ENCODE measurements at regions not wholly inside any gene's neighbourhood (a gene's known extent, or its start where the extent isn't known, plus 50 kb on each side); places are given as distances from the start of the nearest gene placed in this dataset.
"Not testable (repeated sequence)": the region's sequence is repeated elsewhere in the genome, so short reads cannot be mapped to it uniquely, and the experiment has no call there.

DNA sequence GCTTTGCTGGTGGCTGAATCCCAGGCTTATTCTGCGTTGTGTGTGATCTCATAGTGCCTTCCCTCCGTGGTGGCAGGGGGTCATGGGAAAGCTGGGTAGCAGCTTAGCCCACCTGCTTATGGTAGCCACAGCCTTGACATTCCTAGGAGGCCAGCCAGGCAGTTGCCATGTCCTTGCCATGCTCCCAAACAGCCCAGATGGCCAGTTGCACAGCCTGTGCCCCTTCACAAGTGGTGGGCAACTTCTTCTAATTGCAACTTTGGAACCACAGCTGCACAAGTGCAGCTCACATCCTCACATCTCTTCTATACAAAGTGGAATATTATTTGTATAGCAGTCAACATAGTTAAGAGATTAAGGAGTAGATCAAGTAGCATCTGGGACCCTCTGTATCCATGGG lies 136.6 kb upstream of the PELI1 start:
- DNase-seq (ENCODE audit: low read depth in 2 of 3, low spot score in 1 of 3): not testable (repeated sequence)

DNA sequence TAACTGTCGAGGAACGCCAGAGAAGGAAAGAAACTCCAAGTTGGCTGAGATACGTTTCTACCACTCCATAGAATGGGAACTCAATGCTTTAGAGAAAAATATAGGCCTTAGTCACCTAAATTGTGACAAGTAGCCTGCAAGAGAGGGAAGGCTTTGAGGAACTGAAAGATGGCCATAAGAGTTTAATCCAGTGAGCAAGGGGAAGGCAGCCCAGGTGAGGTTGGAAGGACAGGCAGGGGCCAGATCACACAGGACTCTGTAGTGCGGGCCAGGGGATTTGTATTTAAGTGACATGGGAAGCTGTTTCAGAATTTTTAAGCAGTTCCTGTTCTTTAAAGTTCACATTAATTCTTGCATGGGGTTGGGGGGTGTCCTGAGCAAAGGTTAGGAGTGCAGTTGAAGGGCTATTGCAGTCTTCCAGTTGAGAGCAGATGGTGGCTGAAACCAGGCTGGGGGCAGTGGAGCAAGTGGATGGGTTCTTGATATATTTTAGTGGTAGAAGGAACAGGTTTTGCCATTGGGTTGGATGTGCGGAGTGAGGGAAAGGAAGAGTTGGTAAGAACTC lies 138.9 kb upstream of the PELI1 start:
- no peak for DNase-seq (ENCODE audit: low read depth in 2 of 3, low spot score in 1 of 3)

DNA sequence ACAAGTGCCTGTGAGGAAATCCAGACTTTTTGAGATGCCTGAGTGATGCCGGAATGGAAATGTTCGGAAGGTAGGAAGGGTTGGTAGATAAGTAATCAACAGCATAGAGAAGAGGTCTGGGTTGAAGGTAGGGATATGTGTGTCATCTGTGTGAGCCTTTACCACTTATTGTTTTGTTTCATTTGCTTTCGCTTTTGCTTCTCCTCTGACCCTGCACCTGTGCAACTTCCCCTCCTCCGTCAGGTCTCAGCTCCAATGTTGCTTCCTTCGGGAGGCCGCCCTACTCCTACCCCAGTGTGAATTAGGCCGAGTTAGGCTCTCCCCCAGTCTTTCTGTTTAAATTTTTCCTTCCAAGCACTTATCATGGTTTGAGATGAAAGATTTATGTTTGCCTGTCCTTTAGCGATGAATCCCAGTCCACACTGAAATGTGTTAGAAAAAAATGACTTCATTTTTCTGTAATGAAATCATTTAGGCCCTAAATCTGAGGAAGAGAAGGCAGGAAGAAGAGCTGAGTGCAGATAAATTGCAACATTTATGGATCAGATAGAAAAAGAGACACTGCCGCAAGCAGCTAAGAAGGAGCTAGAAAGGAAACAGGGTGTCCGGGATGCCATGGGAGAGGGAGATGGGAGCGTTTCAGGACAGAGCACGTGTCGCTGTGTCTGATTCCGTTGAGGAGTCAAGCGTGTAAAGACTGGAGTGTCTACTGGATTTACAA lies 139.6 kb upstream of the PELI1 start:
- DNase-seq (ENCODE audit: low read depth in 2 of 3, low spot score in 1 of 3): no peak

- no peak for DNase-seq (ENCODE audit: low read depth in 2 of 3, low spot score in 1 of 3)
These were observed 140.5 kb upstream of the PELI1 start for GRCh38 chr2:64284751-64285150.

DNA sequence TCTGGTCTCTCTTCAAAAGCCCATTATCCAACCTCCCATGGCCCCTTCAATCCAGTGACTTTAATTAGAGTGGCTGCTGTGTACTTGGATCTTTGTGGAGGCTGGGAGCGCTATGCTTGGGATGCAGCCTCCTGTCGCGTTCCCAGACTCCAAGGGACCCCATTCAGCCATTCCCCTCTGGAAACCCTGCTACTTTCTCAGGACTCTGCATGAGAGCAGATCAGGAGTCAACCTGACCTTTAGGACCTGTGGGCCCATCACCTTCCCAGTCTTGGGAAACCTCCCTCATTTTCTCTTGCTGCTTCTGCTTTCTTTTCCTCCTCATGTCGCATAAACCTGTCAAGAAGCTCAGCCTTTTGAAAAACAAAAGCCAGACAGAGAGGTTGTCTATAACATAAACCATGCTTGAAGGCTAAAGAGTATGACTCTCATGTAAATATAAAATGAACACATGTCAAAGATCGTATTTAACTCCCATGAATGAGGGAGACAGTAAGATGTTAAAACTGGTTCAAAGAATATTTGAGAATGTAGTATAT lies 143.1 kb upstream of the PELI1 start:
- DNase-seq (ENCODE audit: low read depth in 2 of 3, low spot score in 1 of 3): no peak

DNA sequence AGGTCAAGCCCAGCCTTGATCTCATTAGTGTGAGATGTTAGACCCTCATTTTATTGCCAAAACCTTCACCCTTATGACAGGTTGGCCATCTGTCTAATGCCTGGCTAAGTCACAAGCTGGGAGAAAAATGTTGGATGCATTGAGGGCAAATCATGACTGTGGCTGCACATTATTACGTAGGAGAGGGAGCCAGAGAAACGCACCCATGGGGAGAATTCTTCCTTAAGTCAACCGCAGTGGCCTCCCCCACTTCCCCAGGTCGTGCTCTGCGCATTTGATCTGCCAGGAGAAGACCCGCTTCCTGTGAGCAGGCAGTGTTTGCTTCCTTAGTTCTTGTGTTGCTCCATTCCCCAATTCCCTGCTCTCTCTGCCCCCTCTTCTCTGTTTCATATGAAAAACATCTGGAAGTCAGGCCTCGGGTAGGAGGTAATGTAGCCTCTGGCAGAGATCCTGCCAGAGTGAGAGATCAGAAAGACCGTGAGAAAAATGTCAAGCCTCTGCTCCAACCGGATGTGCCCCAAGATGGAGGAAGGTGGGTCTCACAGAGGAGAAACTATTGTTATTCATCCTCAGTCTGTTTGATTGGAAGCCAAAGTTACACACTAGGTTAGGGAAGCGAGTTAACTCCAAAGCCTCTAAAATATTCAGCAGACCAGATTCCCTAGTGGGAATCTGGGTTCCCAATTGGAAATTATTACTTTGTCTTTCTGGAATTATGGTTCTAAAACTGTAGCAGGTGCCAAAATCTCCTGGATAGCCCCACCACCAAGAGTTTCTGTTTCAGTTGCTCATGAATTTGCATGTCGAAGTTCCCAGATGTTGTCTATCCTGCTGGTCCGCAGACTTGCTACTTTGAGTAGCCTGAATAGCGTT lies 144.3 kb upstream of the PELI1 start:
- DNase-seq (ENCODE audit: low read depth in 2 of 3, low spot score in 1 of 3): no peak

DNA sequence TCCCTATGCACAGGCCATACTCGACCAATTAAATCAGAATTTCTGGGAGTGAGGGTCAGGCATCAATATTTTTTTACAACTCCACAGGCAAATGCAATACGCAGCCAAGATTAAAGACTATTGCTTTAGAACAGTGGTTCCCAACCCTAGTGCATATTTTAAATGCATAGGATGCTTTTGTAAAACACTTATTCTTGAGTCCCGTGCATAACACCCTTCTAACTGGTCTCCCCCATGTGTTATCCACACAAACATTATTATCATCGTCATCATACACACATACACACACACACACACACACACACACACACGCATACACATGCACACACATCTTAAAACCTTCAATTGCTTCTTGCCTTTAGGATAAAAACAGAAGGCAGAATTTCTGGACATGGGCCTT lies 145.0 kb upstream of the PELI1 start:
- no peak for DNase-seq (ENCODE audit: low read depth in 2 of 3, low spot score in 1 of 3)

GRCh38 chr2:64289737-64290136 lies 145.5 kb upstream of the PELI1 start:
- no peak for DNase-seq (ENCODE audit: low read depth in 2 of 3, low spot score in 1 of 3)

GRCh38 chr2:64291181-64291580 lies 147.0 kb upstream of the PELI1 start:
- DNase-seq (ENCODE audit: low read depth in 2 of 3, low spot score in 1 of 3): no peak

- DNase-seq (ENCODE audit: low read depth in 2 of 3, low spot score in 1 of 3): peak in 2 of 3 donors; percentile 50 to 54
These were observed 151.3 kb upstream of the PELI1 start for GRCh38 chr2:64295326-64296139.

GRCh38 chr2:64296140-64296480 lies 151.9 kb upstream of the PELI1 start:
- no peak for DNase-seq (ENCODE audit: low read depth in 2 of 3, low spot score in 1 of 3)

GRCh38 chr2:64296695-64297346 lies 152.6 kb upstream of the PELI1 start:
- no peak for DNase-seq (ENCODE audit: low read depth in 2 of 3, low spot score in 1 of 3)

DNA sequence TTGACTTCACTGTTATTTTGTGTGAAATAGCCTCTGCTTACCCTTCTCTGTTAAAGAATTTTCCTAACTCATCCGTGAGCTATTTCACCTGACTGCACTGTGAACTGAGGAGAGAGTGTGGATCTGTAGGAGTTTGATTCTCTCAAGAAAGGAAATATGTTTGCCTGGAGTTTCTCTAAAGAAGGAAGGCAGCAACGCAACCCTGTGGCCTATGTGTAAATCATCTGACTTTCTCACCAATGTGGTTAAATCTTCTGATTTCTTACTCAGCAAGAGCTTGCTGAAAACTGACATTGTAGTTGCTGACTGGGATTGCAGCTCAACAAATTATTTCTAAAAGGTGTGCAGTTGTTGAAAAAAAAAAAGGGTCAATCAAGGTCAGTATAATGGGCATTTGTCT lies 153.9 kb upstream of the PELI1 start:
- no peak for DNase-seq (ENCODE audit: low read depth in 2 of 3, low spot score in 1 of 3)

GRCh38 chr2:64300066-64300465 lies 153.9 kb upstream of the LGALSL start:
- no peak for DNase-seq (ENCODE audit: low read depth in 2 of 3, low spot score in 1 of 3)

- no peak for DNase-seq (ENCODE audit: low read depth in 2 of 3, low spot score in 1 of 3)
These were observed 150.7 kb upstream of the LGALSL start for GRCh38 chr2:64303250-64303649.

GRCh38 chr2:64307421-64307820 lies 146.5 kb upstream of the LGALSL start:
- DNase-seq (ENCODE audit: low read depth in 2 of 3, low spot score in 1 of 3): no peak

- no peak for DNase-seq (ENCODE audit: low read depth in 2 of 3, low spot score in 1 of 3)
These were observed 142.6 kb upstream of the LGALSL start for GRCh38 chr2:64311191-64311910.

GRCh38 chr2:64311948-64312621 lies 141.9 kb upstream of the LGALSL start:
- no peak for DNase-seq (ENCODE audit: low read depth in 2 of 3, low spot score in 1 of 3)

DNA sequence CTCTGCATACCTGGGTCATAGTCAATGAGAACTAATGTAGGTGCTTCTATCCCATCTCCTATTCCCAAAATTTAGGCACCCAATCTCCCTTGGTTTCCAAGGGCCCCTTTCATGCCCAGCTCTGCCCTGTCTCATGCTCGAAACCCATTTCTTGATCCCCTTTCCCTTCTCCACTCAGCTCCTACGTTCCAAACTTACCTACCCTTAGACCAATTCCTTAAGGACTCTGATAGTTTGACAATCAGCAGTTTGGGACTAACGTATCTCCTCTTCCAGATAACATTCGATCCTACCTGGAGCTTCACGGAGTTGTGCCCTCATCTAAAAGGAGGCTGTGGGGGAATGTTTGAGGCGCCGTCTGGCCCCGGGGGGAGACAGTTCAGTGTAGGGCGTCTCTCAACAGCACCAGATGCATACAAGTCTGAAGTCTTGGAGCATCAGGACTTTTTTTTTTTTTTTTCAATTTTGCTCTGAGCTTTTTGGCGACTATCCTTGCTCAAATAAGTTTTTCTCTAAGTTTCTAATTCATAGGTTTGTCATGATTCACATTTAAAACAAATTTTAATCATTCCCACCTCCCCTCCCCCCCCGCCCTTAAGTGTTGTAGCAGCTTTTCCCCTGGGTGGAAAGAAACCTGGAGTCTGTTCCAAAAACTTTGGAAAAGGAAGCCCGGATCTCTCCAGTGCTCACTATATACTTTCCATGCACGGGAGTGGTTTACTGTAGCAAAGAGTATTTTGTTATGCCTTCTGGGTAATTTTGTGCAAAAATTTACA lies 141.2 kb upstream of the LGALSL start:
- DNase-seq (ENCODE audit: low read depth in 2 of 3, low spot score in 1 of 3): no peak
